Uterus (tissue), 2 donors: ENCODE measurements at regions not wholly inside any gene's neighbourhood (a gene's known extent, or its start where the extent isn't known, plus 50 kb on each side); places are given as distances from the start of the nearest gene placed in this dataset.

Experiments
- CTCF ChIP-seq, 4 experiments: fragments of 200-600 bp in 2 of 4; fragments of 450-650 bp in 2 of 4; sonication (generic) in 2 of 4; IDR thresholded peaks; one replicate each; pipeline ENCODE4 v1.5.1; 2016 to 2019; ENCODE audit warnings: antibody characterized with exemption in 4 of 4, mild to moderate bottlenecking in 2 of 4, moderate library complexity in 1 of 4
- POLR2A ChIP-seq, 2 donors: fragments of 450-650 bp; IDR thresholded peaks; one replicate each; pipeline ENCODE4 v1.6.1; 2016; ENCODE audit warnings: antibody characterized with exemption in 2 of 2, mild to moderate bottlenecking in 1 of 2, moderate library complexity in 1 of 2

- TF ChIP-seq CTCF (IDR thresholded peaks at IDR 0.05) = no peak
- no peak for TF ChIP-seq POLR2A (IDR thresholded peaks at IDR 0.05)
Measured at GRCh38 chr9:80491086-80491696, 919.4 kb downstream of the TLE4 start.
